ENCODE measurements at regions not wholly inside any gene's neighbourhood (a gene's known extent, or its start where the extent isn't known, plus 50 kb on each side); places are given as distances from the start of the nearest gene placed in this dataset.
"Not testable (repeated sequence)": the region's sequence is repeated elsewhere in the genome, so short reads cannot be mapped to it uniquely, and the experiment has no call there.

- not testable (repeated sequence) for TF ChIP-seq CTCF (IDR thresholded peaks at IDR 0.05; ENCODE audit: low read length); EZH2 (optimal IDR thresholded peaks at IDR 0.05; ENCODE audit: low read depth, low read length); EZH2phosphoT487 (IDR thresholded peaks at IDR 0.05; ENCODE audit: low read length)
Measured at GRCh38 chr1:188841111-188841696, 1636.5 kb downstream of the BRINP3 start.

Data from MM.1S (cell line).